Hematopoietic multipotent progenitor cell (in vitro differentiated cells): ENCODE measurements at regions not wholly inside any gene's neighbourhood (a gene's known extent, or its start where the extent isn't known, plus 50 kb on each side); places are given as distances from the start of the nearest gene placed in this dataset.

Experiments
- DNase-seq, 3 donors: peaks; one replicate each; pipeline ENCODE4 v3.0.0-alpha.2; 2011 to 2015; ENCODE audit warnings: low read depth in 2 of 3, low spot score in 2 of 3

DNA sequence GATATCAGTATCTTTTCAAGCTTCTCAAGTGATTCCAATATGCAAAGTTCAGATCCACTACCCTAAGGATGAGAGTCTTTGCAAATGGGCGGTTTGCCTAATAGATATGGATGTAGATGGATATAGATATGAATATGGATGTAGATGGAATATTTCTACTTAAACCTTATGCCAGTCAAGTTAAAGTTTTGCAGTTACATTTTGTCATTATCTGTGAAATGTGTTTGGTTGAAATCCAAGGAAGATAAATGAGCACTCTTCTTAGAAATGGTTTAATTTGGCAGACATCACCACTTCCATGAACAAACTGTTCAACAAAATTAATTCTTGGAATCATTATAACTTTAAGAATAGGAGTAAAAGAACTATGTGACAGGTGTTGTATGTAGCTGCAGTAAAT lies 1066.6 kb downstream of the PCDH18 start:
- DNase-seq, result no peak

DNA sequence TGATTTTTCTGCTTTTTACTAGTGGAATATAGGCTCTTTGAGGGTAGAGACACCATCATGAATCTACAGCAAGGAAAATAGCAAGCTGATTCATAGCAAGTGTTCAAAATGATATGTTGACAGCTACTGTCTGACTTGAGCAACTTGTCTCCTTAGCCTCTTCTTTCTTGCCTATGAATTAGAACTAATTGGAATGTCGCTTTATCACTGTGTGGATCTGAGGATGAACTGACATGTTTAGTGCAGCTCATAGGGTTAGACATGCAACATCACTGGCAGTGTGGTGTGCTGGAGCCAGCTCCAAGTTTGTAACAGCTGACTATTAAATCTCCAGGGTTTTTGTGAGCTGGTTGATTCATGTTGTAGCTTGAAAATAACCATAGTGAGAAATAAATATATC lies 1068.4 kb downstream of the PCDH18 start:
- no peak for DNase-seq

DNA sequence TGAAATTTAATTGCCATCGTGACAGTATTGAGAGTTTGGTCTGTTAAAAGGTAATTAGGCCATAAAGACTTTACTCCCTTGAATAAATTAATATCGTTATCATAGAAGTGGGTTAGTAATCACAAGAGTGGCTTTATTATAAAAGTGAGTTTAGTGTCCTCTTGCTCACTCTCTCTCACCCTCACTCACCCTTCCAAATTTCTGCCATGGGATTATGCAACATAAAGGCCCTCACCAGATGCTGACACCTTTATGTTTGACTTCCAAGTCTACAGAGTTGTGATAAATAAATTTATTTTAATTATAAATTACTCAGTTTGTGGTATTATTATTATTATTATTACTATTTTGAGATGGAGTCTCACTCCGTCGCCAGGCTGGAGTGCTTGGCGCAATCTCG lies 1070.8 kb downstream of the PCDH18 start:
- no peak for DNase-seq

DNA sequence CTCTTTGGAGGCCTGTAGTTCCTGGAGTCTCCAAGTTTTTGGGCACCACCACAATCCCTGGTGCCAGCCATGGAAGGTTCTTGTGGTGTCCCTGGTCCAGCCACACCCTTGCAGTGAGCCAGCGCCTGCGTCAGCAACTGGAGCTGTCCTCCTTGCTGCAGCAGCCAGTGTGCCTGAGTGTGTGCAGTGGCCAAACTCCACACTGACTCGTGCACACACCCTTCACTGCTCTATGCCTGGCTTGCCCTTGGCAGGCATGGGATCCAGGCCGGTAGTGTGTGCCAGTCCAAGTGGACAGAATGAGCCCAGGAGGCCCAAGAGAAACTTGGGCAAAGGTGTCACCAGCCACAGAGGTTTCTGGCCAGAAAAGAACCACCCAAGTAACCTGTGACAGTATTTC lies 1074.0 kb downstream of the PCDH18 start:
- no peak for DNase-seq

DNA sequence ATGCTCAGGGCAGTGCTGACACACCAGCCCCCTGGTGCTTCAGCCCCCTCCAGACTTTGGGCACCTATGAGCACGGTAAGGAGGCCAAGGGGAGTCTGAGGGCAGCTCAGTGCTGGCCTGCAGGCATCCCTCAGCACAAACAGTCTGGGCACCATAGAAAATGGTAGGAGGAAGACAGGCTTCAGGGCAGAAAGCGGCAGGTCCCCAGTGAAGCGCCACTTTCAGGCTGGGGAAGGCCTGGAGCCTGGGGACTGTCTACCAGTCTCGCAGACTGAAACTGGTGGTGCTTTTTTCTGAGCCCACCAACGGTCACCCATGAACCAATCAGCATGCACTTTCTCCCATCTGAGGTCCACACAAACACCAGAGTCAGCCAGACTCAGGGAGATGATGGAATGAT lies 1074.7 kb downstream of the PCDH18 start:
- DNase-seq, result no peak

DNA sequence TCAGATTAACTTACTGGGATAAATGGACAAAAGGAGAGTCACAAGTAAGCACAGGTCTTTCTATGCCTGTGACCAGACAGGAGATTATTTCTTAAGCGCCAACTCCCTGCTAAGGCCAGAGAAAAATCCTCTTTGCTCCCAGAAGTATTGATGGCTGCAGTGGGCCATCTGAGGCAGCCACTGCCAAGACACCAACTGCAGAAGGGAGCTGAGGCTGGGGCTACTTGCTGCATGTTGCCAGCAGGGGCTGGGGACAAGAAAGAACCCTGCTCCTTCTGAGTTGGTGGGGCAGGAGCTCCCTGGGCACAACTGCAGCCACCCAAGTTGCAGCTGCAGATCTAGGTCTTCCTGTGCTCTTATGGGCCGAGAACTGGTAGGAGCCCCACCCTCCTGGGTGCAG lies 1075.3 kb downstream of the PCDH18 start:
- DNase-seq, result no peak

DNA sequence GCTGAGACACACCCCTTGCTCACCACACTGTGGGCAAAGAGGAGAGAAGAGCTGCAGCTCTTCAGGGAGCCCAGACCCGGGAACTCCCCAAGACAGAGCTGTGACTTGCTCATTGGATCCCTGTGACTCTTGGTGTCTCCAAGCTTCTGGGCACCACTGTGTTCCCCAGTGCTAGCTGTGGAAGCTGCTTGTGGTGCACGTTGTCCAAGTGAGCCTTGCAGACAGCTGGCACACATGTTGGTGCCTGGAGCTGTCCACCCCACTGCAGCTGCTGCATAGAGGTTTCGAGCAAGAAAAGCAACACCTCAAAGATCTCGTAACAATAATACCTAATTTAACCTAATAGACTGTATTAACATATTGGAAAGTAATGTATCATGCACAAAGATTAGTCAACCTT lies 1089.3 kb downstream of the PCDH18 start:
- DNase-seq, result no peak

DNA sequence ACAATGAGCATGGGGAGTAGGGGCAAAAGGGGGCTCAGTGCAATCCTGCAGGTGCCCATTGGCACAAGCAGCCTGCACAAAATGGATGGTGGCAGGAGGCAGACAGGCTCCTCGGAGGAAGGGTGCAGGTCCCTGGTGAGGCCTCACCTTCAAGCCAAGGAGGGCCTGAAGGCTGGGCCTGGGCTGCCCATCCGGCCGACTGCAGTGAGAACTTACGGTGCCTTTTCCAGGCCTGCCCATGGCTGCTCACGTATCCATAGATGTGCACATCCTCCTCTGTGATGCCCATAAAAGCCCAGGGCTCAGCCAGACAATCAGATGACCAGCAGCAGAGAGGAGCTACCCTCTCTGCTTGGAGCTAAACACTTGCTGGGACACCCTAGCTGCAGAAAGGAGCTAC lies 1089.8 kb downstream of the PCDH18 start:
- no peak for DNase-seq

DNA sequence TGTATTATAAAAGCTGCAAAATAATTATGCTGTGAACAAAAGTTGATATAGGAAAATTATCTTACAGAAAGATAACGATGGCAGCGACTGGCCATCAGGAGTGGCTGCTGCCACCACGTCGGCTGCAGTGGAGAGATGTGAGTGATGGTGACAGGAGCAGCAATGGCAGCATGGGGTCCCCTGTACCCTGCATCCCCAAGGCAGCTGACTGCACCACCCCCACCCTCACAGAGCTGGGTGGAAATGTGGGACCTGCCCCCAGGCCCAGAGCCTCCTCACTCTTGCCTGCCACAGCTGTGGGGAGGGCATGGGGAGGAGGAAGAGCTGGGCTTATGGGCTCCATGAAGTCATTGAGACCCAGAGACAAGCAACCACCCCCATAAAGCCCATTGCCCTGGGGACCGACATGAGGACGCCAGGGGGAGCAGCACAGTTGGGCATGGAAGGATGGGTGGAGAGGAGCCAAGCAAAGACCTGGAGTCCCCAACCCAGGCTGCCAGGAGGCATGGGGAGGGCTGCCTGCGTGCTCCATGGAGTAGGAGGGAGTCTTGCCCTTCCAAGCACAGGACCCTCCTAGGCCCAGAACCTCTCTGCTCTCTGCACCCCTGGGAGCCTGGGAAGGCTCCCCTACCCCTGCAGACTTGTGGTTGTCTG lies 1090.5 kb downstream of the PCDH18 start:
- no peak for DNase-seq

DNA sequence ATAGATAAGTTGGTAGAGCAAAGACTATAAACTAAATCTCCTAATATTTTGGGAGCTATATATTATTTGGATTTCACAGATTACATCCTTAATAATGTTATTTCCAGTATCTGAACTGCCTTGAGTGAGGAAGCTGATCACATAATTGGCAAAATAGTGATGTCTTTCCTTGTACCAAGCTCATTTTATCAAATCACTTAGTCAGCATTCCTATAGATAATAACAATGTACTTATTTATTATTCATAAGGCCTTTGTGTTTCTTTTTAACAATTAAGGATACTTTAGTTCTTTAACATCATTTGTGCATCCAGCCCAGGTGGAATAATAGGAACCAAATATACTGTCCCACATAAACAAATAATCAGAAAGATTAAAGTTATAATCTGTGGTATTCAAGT lies 1093.6 kb downstream of the PCDH18 start:
- no peak for DNase-seq

DNA sequence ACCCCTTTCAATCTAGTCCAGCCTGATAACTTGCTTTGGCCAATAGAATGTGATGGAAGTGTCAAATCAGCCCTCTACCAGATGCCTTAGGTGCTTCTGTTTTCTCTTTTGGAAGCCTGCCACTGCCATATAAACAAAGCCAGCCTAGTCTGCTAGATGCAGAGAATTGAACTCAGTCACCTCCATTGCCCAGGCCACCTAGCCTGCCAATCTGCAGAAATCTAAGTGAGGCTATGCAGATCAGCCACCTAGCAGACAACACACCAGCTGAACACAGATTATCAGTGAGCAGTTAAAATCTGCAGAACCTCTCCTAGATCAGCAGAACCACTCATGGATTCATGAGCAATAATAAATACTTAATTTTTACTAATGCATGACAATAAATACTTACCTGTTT lies 1108.2 kb downstream of the PCDH18 start:
- no peak for DNase-seq

DNA sequence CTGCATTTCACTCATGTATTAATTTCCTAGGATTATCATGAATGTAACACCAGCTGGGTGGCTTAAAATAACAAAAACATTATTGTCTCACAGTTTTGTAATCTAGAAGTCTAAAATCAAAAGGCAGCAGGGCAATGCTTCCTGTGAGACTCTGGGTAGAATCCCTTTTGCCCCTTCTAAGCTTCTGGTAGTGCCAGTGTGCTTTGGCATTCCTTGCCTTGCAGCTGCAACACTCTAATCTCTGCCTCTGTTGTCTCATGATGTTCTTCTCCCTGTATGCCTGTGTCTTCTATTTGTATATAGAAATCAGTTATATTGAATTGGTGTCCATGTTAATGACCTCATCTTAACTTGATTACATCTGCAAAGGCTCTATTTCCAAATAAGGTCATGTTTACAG lies 1117.3 kb downstream of the PCDH18 start:
- DNase-seq, result no peak

DNA sequence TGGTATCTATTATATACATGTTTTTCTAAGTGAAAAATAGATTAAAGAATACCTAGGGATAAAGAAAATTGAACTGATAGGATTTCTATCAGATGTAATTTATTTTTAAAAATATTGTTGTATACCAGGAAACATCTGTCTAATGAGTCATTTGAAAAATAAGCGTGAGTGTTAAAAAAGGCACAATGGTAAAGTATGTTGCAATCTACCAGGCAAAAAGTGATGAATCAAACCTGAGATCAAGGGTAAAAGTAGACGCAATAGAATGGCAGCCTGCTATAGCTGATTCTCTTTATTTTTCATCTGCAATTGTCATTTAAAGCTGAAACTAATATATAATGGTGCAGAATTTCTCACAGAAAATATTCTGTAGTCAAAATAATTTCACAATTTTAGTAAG lies 1119.6 kb downstream of the PCDH18 start:
- no peak for DNase-seq

DNA sequence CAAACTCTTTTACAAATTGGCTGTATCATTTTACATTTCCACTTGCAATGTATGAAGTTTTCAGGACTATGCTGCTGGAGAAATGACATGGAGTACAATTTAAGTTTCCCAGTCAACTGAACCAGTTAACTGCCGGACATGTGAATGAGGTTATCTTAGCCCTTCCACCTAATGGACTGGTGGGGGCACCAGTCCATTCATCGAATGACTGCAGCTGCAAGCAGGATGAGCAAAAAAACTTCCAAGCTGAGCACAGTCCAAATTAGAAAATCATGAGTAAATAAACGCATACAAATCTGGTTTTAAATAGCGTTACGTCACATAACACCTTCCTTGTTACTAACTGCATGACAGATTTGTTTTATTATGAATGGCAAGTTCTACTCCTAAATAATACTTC lies 1131.5 kb downstream of the PCDH18 start:
- DNase-seq, result no peak

DNA sequence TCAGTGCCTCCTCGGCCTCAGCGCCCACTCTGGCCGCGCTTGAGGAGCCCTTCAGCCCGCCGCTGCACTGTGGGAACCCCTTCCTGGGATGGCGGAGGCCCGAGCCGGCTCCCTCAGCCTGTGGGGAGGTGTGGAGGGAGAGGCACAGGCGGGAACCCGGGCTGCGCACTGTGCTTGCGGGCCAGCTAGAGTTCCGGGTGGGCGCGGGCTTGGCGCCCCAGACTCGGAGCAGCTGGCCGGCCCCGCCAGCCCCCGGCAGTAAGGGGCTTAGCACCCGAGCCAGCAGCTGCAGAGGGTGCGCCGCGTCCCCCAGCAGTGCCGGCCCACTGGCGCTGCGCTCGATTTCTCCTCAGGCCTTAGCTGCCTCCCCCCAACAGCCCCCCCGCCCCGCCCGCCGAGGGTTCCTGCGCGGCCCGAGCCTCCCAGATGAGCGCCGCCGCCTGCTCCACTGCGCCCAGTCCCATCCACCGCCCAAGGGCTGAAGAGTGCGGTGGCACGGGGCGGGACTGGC lies 1137.0 kb downstream of the PCDH18 start:
- no peak for DNase-seq

DNA sequence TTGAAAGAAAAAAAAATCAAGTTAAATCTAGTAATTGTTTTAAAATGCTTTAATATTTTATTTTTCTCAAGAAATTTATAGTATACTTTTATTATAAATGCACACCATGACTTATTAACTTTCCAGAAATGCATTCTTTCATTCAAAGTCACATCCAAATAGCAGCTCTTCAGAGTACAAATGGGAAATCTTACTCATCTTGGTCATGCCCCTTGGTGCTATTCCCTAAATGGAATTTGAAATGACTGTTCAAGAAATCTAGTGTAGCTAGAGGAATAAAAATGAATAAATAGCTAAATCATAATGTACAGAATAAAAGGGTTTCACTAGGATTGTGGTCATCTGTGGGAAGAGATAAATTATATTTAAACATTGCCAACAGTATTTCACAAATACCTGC lies 1139.7 kb downstream of the PCDH18 start:
- DNase-seq, result no peak

DNA sequence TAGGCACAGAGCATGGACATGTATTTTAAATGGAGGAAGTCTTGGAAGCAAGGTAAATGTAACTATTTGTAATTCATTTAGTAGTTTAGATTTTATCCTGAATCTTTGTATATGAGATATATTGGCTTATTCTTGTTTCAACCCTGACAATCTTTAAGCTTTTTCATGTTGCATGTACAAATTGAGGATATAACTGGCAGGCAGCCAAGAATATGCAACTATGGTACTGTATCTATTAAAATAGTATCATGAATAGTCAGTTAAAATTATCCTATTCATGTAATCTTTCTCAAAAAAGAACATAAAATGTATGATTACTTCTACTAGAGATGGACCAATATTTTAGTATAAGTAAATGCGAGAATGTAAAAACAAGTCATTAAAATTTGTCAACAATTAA lies 1141.5 kb downstream of the PCDH18 start:
- no peak for DNase-seq

DNA sequence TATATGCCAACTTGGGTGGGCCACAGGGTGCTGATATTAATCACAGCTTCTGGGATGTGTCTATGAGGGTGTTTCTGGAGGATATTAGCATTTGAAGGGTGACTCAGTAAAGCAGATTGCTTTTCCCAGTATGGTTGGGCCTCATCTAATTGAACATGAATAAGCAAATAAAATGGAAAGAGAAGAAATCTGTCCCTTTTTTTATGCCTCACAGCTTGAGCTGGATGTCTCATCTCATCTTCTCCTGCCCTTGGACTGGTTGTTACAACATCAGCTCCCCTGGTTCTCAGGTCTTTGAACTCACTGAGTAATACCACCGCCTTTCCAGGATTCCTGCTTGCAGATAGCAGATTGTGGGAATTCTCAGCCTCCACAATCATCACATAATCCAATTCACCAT lies 1149.2 kb downstream of the PCDH18 start:
- DNase-seq, result no peak

DNA sequence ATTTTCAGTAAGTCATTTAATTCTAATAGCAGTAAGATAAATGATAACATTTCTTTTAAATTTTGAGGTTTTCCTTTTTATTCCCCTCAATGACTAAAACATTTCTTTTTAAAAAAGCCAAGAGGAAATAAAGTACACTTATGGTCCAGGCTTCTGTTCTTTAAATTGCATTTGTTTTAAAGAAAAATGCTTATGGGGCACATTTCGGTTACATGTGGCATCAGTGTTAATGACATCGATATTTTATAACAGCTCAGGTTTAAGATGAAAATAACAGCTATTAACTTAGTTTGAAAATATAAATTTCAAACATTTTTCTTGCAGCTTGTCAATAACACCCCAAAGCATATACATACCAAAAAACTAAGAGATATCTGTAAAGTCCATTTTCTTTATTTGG lies 1161.1 kb downstream of the PCDH18 start:
- no peak for DNase-seq

DNA sequence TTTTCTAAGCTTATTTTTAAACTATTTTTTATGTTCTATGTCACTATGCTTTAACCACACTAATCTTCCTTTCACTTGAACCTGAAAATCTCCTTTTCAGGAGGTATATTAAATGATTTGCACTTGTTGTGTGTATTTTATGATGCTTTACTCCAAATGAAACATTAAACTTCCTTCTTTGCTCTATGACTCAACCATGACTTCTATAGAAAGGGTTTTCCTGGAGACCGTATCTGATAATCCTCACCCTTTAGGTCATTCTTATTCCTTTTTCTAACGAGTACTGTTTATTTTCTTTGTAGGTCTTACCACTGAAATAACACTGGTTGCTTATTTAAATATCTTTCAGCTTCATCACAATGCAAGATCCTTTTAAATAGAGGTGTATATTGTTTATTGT lies 1163.2 kb downstream of the PCDH18 start:
- DNase-seq, result no peak

DNA sequence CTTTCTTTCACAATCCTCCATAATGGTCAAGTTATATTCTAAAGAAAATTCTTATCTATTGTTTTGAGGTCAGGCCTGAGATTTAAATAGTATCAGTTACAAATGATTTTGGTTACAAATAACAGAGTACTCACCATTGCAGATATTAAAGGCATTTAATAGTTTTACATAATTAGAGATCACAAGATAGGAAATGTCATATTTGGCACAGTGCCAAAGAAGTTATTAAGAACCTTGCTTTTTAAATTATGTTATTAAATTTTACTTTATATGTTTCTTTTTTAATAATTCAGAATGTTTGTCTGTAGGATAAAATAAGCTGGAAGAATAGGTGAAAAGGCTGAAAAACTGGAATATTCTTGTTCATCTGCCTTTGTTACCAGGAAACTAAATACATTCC lies 1174.7 kb downstream of the PCDH18 start:
- no peak for DNase-seq

DNA sequence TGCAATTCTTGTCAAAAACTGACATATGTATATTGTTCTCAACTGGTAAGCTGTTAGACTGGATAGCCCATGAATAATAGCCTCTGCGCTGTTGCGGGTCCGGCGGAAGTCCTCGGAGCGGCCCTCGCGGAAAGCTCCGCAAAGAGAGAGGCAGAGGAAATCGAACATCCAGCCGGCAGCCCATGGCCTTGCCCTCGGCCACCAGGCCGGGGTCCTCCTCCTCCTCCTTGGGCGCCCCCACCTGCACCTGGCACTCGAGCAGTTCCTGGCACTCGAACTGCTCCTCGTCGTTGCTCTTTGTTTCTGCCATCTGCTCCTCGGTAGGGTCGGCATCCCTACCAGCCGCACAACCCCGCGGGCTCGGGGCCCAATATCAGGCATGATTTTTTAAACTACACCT lies 1176.3 kb downstream of the PCDH18 start:
- DNase-seq, result no peak

DNA sequence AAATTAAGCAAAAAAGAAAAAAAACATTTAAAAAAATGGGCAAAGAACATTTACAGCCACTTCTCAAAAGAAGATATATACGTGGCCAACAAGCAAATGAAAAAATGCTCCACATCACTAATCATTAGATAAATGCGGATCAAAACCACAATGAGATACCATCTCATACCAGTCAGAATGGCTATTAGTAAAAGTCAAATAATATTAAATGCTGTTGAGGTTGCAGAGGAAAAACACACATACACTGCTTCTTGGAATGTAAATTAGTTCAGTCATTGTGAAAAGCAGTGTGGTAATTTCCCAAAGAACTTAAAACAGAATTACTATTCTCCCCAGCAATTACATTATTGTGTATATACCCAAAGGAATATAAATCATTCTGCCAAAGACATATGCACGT lies 1189.0 kb downstream of the PCDH18 start:
- no peak for DNase-seq
